Neural progenitor cell (in vitro differentiated cells): ENCODE measurements at regions not wholly inside any gene's neighbourhood (a gene's known extent, or its start where the extent isn't known, plus 50 kb on each side); places are given as distances from the start of the nearest gene placed in this dataset.

Source experiments
- CTCF ChIP-seq: fragments of 200-600 bp; sonication (generic); IDR thresholded peaks from 2 replicates; pipeline ENCODE4 v1.5.1; 2017; ENCODE audit warnings: antibody characterized with exemption, mild to moderate bottlenecking
- EZH2 ChIP-seq: fragments of 200-600 bp; sonication (generic); IDR thresholded peaks from 2 replicates; pipeline ENCODE4 v1.6.1; 2017; ENCODE audit warnings: antibody characterized with exemption, mild to moderate bottlenecking, moderate library complexity

- no peak for TF ChIP-seq CTCF
- TF ChIP-seq EZH2: no peak
Observed at GRCh38 chr4:64495946-64496345, 86.7 kb upstream of the TECRL start.
